Stimulated activated CD4-positive, alpha-beta T cell treated with anti-CD3 and anti-CD28 coated beads, TNF-alpha, amount 100 ng/mL, for 24 hours (primary cell): ENCODE measurements at regions not wholly inside any gene's neighbourhood (a gene's known extent, or its start where the extent isn't known, plus 50 kb on each side); places are given as distances from the start of the nearest gene placed in this dataset.
A peak's percentile ranks its signal among the peaks of the same experiment; 100 is the strongest.
"Not testable (repeated sequence)": the region's sequence is repeated elsewhere in the genome, so short reads cannot be mapped to it uniquely, and the experiment has no call there.

ENCODE experiments used
- DNase-seq, 3 experiments: peaks; one replicate each; pipeline ENCODE4 v3.0.0-alpha.2; 2020; ENCODE audit warnings: low read depth in 3 of 3

GRCh38 chr3:98644168-98644567 is 50.8 kb upstream of the CPOX start:
- DNase-seq, result no peak

- DNase-seq, result no peak
These were observed 51.6 kb upstream of the CPOX start for GRCh38 chr3:98645039-98645438.

- no peak for DNase-seq
These were observed 53.3 kb upstream of the CPOX start for GRCh38 chr3:98646680-98647079.

GRCh38 chr3:98647197-98647596 is 53.8 kb upstream of the CPOX start:
- no peak for DNase-seq

- DNase-seq, result no peak
These were observed 57.8 kb upstream of the CPOX start for GRCh38 chr3:98650971-98651779.

- DNase-seq, result no peak
These were observed 58.3 kb upstream of the CPOX start for GRCh38 chr3:98651780-98652077.

- DNase-seq, result no peak
These were observed 62.3 kb upstream of the CPOX start for GRCh38 chr3:98655666-98656065.

- peak in 2 of 3 experiments; percentile 1 to 45 for DNase-seq
These were observed 64.0 kb upstream of the CPOX start for GRCh38 chr3:98657457-98657856.

GRCh38 chr3:98662699-98663098 is 69.3 kb upstream of the CPOX start:
- DNase-seq, result no peak

GRCh38 chr3:98670020-98670419 is 76.6 kb upstream of the CPOX start:
- no peak for DNase-seq

- DNase-seq, result no peak
These were observed 83.2 kb upstream of the ST3GAL6 start for GRCh38 chr3:98679986-98680385.

GRCh38 chr3:98680723-98681122 is 82.4 kb upstream of the ST3GAL6 start:
- DNase-seq, result no peak

- DNase-seq, result no peak
These were observed 81.7 kb upstream of the ST3GAL6 start for GRCh38 chr3:98681486-98681885.

GRCh38 chr3:98682391-98682790 is 80.7 kb upstream of the ST3GAL6 start:
- DNase-seq, result not testable (repeated sequence)

- DNase-seq, result no peak
These were observed 74.8 kb upstream of the ST3GAL6 start for GRCh38 chr3:98688363-98688762.

GRCh38 chr3:98690876-98691275 is 72.3 kb upstream of the ST3GAL6 start:
- no peak for DNase-seq

- DNase-seq, result no peak
These were observed 71.2 kb upstream of the ST3GAL6 start for GRCh38 chr3:98691897-98692296.

- DNase-seq, result no peak
These were observed 70.2 kb upstream of the ST3GAL6 start for GRCh38 chr3:98692787-98693473.

- no peak for DNase-seq
These were observed 67.3 kb upstream of the ST3GAL6 start for GRCh38 chr3:98695796-98696195.

GRCh38 chr3:98696296-98696695 is 66.8 kb upstream of the ST3GAL6 start:
- DNase-seq, result not testable (repeated sequence)

- DNase-seq, result no peak
These were observed 65.9 kb upstream of the ST3GAL6 start for GRCh38 chr3:98697225-98697624.

GRCh38 chr3:98699132-98699531 is 64.0 kb upstream of the ST3GAL6 start:
- DNase-seq, result no peak

GRCh38 chr3:98701071-98701675 is 62.0 kb upstream of the ST3GAL6 start:
- no peak for DNase-seq
